BLaER1 treated with 17β-estradiol and CSF1 and Interleukin-3, amounts not matched to agents 10 nM and 100 nM (cell line): ENCODE measurements at regions not wholly inside any gene's neighbourhood (a gene's known extent, or its start where the extent isn't known, plus 50 kb on each side); places are given as distances from the start of the nearest gene placed in this dataset.
"Not testable (repeated sequence)": the region's sequence is repeated elsewhere in the genome, so short reads cannot be mapped to it uniquely, and the experiment has no call there.

Experiments used
- H3K27ac ChIP-seq, 11 experiments: shearing (Covaris generic); formaldehyde crosslinking; 2 replicates each; pipeline ENCODE4 v1.8.1; 2022
- H3K27me3 ChIP-seq, 11 experiments: shearing (Covaris generic); formaldehyde crosslinking; 2 replicates each; pipeline ENCODE4 v1.8.1; 2022
- H3K36me3 ChIP-seq, 11 experiments: shearing (Covaris generic); formaldehyde crosslinking; 2 replicates each; pipeline ENCODE4 v1.8.1; 2022
- H3K4me1 ChIP-seq, 10 experiments: shearing (Covaris generic); formaldehyde crosslinking; 2 replicates each; pipeline ENCODE4 v1.8.1; 2022
- H3K4me2 ChIP-seq, 11 experiments: shearing (Covaris generic); formaldehyde crosslinking; 2 replicates each; pipeline ENCODE4 v1.8.1; 2022
- H3K4me3 ChIP-seq, 10 experiments: shearing (Covaris generic); formaldehyde crosslinking; 2 replicates each; pipeline ENCODE4 v1.8.1; 2022
- H3K9ac ChIP-seq, 11 experiments: shearing (Covaris generic); formaldehyde crosslinking; 2 replicates each; pipeline ENCODE4 v1.8.1; 2022
- H3K9me3 ChIP-seq, 11 experiments: shearing (Covaris generic); formaldehyde crosslinking; replicated peaks in 1 of 11; 2 replicates each; pipeline ENCODE4 v1.8.1; 2022
- H4K20me1 ChIP-seq, 11 experiments: shearing (Covaris generic); formaldehyde crosslinking; 2 replicates each; pipeline ENCODE4 v1.8.1; 2022
- Cebpa-rat ChIP-seq, 11 experiments: shearing (Covaris generic); IDR thresholded peaks; 2 replicates each; pipeline ENCODE4 v1.8.1; 2022

DNA sequence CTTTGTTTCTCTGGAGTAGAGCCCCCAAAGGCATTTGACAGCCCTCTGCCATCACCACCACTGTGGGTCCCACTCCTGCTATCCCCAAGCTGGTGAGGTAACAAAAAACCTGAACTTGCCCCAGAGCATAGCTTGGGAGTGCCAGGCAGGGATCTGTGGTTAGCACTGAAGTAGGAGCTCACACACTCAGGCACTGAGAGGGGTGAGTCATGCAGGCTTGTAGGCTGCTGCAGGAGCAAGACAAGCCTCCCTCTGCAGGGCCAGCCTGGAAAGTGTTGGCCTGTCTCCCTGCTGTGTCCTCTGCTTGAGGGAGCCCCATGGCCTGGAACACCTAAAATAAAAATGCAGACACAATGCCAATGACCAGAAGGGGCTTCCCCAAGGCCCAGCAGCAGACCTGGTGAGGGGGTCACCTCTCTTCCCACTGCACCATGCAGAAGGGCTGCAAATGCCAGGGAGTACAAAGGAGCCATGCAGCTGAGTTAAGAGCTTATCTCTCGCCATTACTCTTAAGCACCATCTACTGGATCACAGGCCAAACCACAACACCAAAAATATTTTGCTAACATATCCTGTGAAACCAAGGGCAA lies 108.9 kb upstream of the POGK start:
- H3K4me2 ChIP-seq: no peak overlapping the region

DNA sequence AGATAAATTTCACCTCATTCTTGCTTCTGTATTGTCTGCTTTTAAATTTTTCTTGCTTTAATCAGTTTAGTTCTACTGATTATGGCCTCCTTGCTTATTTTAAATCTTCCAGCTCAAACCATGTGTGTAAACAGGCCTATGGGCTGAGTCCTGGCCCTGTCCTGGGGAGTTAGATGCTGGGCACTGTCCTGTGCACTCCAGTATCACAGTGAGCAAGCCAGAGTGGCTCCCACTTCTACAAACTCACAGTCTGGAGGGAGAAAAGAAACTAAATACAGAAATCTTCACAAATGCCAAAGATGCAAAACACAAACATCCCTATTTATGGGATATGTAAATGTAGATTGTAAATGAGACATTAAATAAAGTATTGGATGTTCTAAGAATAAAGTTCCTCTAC lies 101.1 kb upstream of the POGK start:
- Histone ChIP-seq H3K4me3 (no peak overlapping the region), H3K9ac (no peak overlapping the region), H4K20me1 (no peaks in the 10 kb centered on the region), H3K27ac (no peak overlapping the region), H3K4me1 (no peaks in the 10 kb centered on the region), H3K9me3 (peaks cover 0 to 4% (median 0%) of the 10 kb centered on the region in 11 experiments; a peak in 1 of 22 replicates), H3K4me2 (no peak overlapping the region), H3K27me3 (no peaks in the 10 kb centered on the region), H3K36me3 (no peaks in the 10 kb centered on the region)
- TF ChIP-seq Cebpa-rat (IDR thresholded peaks at IDR 0.05): no peak

More for the DNA sequence above, 108.9 kb upstream of the POGK start:
- Histone ChIP-seq H3K27ac (no peak overlapping the region), H3K9me3 (peaks cover 22 to 38% (median 31%) of the 10 kb centered on the region in 11 experiments), H3K4me1 (no peaks in the 10 kb centered on the region), H4K20me1 (no peaks in the 10 kb centered on the region), H3K27me3 (no peaks in the 10 kb centered on the region), H3K4me3 (no peak overlapping the region), H3K9ac (no peak overlapping the region), H3K36me3 (no peaks in the 10 kb centered on the region)
- no peak for TF ChIP-seq Cebpa-rat (IDR thresholded peaks at IDR 0.05)

DNA sequence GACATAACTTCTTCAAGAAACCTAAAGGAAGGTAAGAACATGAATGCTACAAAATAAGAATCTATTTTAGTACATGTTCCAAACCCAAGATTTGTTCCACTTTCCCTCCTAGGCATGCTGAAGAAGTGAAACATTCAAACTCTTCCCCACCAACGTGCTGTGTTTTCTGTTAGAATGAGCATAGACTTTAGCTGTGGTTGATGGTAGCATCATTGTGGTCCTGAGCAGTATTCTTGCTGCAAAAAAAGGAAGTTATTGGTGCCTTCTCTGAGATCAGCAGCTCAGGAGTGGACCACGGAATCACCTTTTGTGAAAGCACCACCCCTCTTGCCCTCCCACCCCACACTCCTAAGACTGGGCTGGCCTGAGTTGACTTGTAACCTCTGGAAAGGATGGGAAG lies 100.4 kb upstream of the POGK start:
- TF ChIP-seq Cebpa-rat (IDR thresholded peaks at IDR 0.05): no peak
- Histone ChIP-seq H3K36me3 (no peaks in the 10 kb centered on the region), H3K9ac (no peak overlapping the region)

DNA sequence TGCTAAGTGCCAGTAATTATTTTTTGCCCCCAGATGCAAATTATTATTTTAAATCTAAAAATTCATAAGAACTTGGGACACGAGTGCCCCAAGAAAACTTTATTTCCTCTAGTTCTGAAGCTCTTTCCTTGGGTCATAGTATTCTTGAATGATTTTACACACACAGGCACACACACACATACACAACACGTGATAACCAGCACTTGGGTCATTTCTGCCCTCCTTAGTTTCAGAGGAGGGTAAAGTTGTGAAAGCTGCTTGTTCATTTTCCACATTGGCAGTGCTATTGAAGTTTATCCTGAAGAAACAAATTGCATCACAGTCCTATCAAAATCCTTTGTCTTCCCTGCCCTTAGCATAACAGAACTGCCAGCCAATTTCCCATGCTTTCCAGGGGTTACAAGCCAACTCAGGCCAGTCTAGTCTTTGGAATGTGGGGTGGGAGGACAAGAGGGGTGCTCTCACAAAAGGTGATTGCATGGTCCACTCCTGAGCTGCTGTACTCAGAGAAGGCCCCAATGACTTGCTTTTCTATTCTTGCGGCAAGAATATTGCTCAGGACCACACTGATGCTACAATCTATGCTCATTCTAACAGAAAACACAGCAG lies 98.5 kb upstream of the POGK start:
- no peak; a peak in 1 of 22 replicates for TF ChIP-seq Cebpa-rat (IDR thresholded peaks at IDR 0.05)

More for the DNA sequence above, 100.4 kb upstream of the POGK start:
- Histone ChIP-seq H3K4me2 (no peak overlapping the region), H3K9me3 (peaks cover 0 to 4% (median 0%) of the 10 kb centered on the region in 11 experiments; a peak in 4 of 22 replicates), H3K27me3 (no peaks in the 10 kb centered on the region), H4K20me1 (no peaks in the 10 kb centered on the region), H3K4me1 (no peaks in the 10 kb centered on the region), H3K4me3 (no peak overlapping the region), H3K27ac (no peak overlapping the region)

DNA sequence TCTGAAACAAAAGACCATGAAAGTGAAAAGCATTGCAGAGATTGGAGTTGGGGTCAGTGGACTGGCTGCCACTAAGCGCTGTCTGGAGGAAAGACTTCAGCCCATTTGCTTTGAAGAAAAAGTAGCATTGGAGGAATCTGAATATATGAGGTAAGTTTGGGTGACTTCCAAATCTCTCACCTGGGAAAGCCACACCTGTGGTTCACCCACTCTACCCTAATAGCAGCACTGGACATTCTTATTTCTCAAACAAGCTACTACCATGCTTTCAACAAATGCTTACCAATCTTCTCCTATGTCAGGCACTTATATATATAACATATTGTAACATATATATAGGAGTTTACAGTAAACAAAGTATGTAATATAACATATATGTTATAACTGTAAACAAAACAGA lies 76.0 kb upstream of the POGK start:
- Histone ChIP-seq H3K9ac (no peak overlapping the region), H3K4me1 (no peaks in the 10 kb centered on the region), H3K4me2 (no peak overlapping the region), H4K20me1 (no peaks in the 10 kb centered on the region), H3K9me3 (no peaks in the 10 kb centered on the region), H3K4me3 (no peak overlapping the region), H3K27me3 (no peaks in the 10 kb centered on the region), H3K36me3 (no peaks in the 10 kb centered on the region), H3K27ac (no peak overlapping the region)
- no peak for TF ChIP-seq Cebpa-rat (IDR thresholded peaks at IDR 0.05)

More for the DNA sequence above, 98.5 kb upstream of the POGK start:
- no peak overlapping the region for H3K4me3 ChIP-seq
- H4K20me1 ChIP-seq: no peaks in the 10 kb centered on the region
- no peak overlapping the region for H3K27ac ChIP-seq
- H3K36me3 ChIP-seq: no peaks in the 10 kb centered on the region
- no peaks in the 10 kb centered on the region for H3K27me3 ChIP-seq
- H3K4me1 ChIP-seq: no peaks in the 10 kb centered on the region
- H3K4me2 ChIP-seq: no peak overlapping the region
- no peak overlapping the region for H3K9ac ChIP-seq
- peaks cover 14 to 23% (median 17%) of the 10 kb centered on the region in 11 experiments for H3K9me3 ChIP-seq

DNA sequence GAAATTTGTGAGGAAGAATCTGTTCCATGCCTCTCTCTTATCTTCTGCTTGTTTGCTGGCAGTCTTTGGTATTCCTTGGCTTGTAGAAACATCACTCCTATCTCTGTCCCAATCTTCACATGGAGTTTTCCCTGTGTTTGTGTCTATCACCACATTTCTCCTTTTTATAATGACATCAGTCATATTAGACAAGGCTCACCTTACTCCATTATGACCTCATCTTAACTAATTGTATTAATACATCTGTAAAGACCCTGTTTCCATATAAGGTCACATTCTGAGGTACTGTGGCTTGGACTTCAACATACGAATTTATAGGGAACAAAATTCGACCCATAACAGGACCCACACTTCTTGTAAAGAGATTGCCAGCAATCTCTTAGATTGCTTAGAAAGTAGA lies 72.3 kb upstream of the POGK start:
- H3K4me1 ChIP-seq: no peaks in the 10 kb centered on the region
- H3K9me3 ChIP-seq: peaks cover 17 to 22% (median 19%) of the 10 kb centered on the region in 11 experiments
- H4K20me1 ChIP-seq: no peaks in the 10 kb centered on the region
- no peak for TF ChIP-seq Cebpa-rat (IDR thresholded peaks at IDR 0.05)
- H3K4me3 ChIP-seq: no peak overlapping the region
- H3K27ac ChIP-seq: no peak overlapping the region
- no peak overlapping the region for H3K4me2 ChIP-seq
- no peak overlapping the region for H3K9ac ChIP-seq
- no peaks in the 10 kb centered on the region for H3K36me3 ChIP-seq
- H3K27me3 ChIP-seq: no peaks in the 10 kb centered on the region

DNA sequence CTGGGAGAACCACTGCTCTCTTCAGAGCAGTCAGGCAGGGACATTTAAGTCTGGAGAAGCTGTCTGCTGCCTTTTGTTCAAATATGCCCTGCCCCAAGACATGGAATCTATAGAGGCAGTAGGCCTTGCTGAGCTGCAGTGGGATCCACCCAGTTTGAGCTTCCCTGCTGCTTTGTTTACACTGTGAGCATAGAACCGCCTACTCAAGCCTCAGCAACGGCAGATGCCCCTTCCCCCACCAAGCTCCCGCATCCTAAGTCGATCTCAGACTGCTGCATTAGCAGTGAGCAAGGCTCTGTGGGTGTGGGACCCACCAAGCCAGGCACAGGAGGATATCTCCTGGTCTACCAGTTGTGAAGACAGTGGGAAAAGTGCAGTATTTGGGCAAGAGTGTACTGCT lies 54.6 kb upstream of the POGK start:
- not testable (repeated sequence) for H3K27ac ChIP-seq, H3K4me2 ChIP-seq, H3K27me3 ChIP-seq, H4K20me1 ChIP-seq, H3K4me1 ChIP-seq, H3K36me3 ChIP-seq, H3K9ac ChIP-seq, H3K4me3 ChIP-seq
- H3K9me3 ChIP-seq: peaks cover 0 to 12% (median 3%) of the 10 kb centered on the region in 11 experiments; a peak in 8 of 22 replicates

DNA sequence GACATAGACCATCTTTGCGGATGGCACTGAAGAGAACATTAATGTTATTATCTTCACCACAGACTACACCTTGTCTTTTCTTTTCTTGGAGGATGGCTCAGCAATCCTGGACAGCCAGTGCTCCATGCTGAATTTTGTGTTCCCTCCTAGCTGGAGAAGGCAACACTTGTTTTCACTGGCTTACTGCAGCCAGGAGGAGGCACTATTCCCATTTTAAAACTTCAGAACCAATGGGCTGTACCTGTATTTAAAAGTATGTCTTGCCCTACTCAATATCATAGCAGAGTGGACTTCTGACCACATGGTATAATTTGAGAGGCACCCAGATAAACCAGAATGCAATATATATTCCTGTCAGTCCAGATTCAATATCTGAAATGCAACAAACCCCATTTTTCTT lies 53.3 kb upstream of the POGK start:
- Histone ChIP-seq H3K36me3 (no peaks in the 10 kb centered on the region), H3K27ac (no peak overlapping the region), H4K20me1 (no peaks in the 10 kb centered on the region), H3K4me1 (no peaks in the 10 kb centered on the region), H3K9ac (no peak overlapping the region), H3K4me2 (no peak overlapping the region), H3K4me3 (no peak overlapping the region), H3K27me3 (no peaks in the 10 kb centered on the region), H3K9me3 (peaks cover 0 to 7% (median 0%) of the 10 kb centered on the region in 11 experiments; a peak in 4 of 22 replicates)
- TF ChIP-seq Cebpa-rat (IDR thresholded peaks at IDR 0.05): no peak

DNA sequence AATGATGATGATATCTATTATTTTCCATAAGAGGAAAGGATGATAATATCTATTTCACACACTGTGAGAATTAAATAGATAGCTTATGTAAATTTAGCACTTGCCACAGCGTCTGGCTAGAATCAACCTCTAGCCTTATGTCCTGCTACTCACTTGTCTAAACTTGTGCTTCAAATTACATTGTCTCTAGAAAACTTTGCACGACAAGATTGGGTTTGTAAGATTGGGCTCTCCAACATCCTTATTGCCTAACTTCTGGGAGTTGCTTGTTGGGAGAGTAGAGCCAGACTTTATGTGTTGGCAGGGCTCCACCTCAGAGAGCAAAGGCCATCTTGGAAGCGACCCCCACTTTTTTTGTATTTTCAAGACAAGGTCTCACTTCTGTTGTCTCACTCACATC lies 50.0 kb upstream of the POGK start:
- Histone ChIP-seq H3K4me3 (no peak overlapping the region), H3K4me1 (no peaks in the 10 kb centered on the region)

More for the DNA sequence above, 50.0 kb upstream of the POGK start:
- Histone ChIP-seq H3K36me3 (no peaks in the 10 kb centered on the region), H3K27ac (no peak overlapping the region), H3K9ac (no peak overlapping the region), H3K4me2 (no peak overlapping the region), H3K9me3 (peaks cover 0 to 7% (median 0%) of the 10 kb centered on the region in 11 experiments; a peak in 4 of 22 replicates), H4K20me1 (no peaks in the 10 kb centered on the region), H3K27me3 (no peaks in the 10 kb centered on the region)
- TF ChIP-seq Cebpa-rat (IDR thresholded peaks at IDR 0.05): no peak
